PC-3 (cell line): ENCODE measurements at regions not wholly inside any gene's neighbourhood (a gene's known extent, or its start where the extent isn't known, plus 50 kb on each side); places are given as distances from the start of the nearest gene placed in this dataset.

ENCODE experiments used
- ATAC-seq: fragments of 200-7000 bp; cut with Tn5 transposase; 2 replicates; pipeline ENCODE4 v1.9.1; 2020; ENCODE audit warnings: mild to moderate bottlenecking, moderate library complexity
- BruUV-seq: library from RNA; stranded (reverse); fragments of 400-500 nt; replicated peaks from 2 replicates; lab custom pipeline; 2021; lab: Mats Ljungman, UMichigan
- CTCF ChIA-PET: fragments of 300-600 bp; sonication (Branson Sonifier 250); formaldehyde crosslinking; loops from one replicate; lab custom pipeline; 2022; ENCODE audit warnings: antibody characterized with exemption; lab: Charles Lee
- POLR2A ChIA-PET: fragments of 300-600 bp; sonication (Branson Sonifier 250); formaldehyde crosslinking; loops from one replicate; lab custom pipeline; 2022; ENCODE audit warnings: antibody characterized with exemption; ENCODE audit not compliant: unreplicated experiment; lab: Charles Lee
- DNase-seq: peaks from one replicate; pipeline ENCODE4 v3.0.0-alpha.2; 2015
- H2AFZ ChIP-seq: fragments of 300-600 bp; sonication (generic); 2 replicates; pipeline ENCODE4 v1.6.0; 2016; ENCODE audit warnings: antibody characterized with exemption, low read length
- H3F3A ChIP-seq: fragments of 300-600 bp; sonication (generic); one replicate; pipeline ENCODE4 v1.6.0; 2017; ENCODE audit warnings: antibody characterized with exemption, low read length, control low read depth, mild to moderate bottlenecking; ENCODE audit not compliant: unreplicated experiment
- H3K27ac ChIP-seq: fragments of 300-600 bp; sonication (generic); 2 replicates; pipeline ENCODE4 v1.5.1; 2016; ENCODE audit warnings: mild to moderate bottlenecking, low read length
- H3K27me3 ChIP-seq: fragments of 300-600 bp; sonication (generic); 2 replicates; pipeline ENCODE4 v1.6.1; 2016; ENCODE audit warnings: low read length, mixed read lengths
- H3K36me3 ChIP-seq: fragments of 300-600 bp; sonication (generic); 2 replicates; pipeline ENCODE4 v1.6.1; 2016; ENCODE audit warnings: low read depth, mixed run types, low read length, mixed read lengths
- H3K4me1 ChIP-seq: fragments of 300-600 bp; sonication (generic); 2 replicates; pipeline ENCODE4 v1.5.1; 2016; ENCODE audit warnings: low read length; ENCODE audit not compliant: insufficient read depth
- H3K4me2 ChIP-seq: fragments of 300-600 bp; sonication (generic); 2 replicates; pipeline ENCODE4 v1.6.0; 2016; ENCODE audit warnings: low read length
- H3K4me3 ChIP-seq: fragments of 300-600 bp; sonication (generic); 2 replicates; pipeline ENCODE4 v1.5.1; 2016; ENCODE audit warnings: mild to moderate bottlenecking, low read length, mixed read lengths
- H3K79me2 ChIP-seq: fragments of 300-600 bp; sonication (generic); 2 replicates; pipeline ENCODE4 v1.6.1; 2017; ENCODE audit warnings: low read length, mixed read lengths
- H3K9ac ChIP-seq: fragments of 300-600 bp; sonication (generic); 2 replicates; pipeline ENCODE4 v1.6.0; 2016; ENCODE audit warnings: mild to moderate bottlenecking, low read length
- H3K9me2 ChIP-seq: fragments of 300-600 bp; sonication (generic); replicated peaks from 2 replicates; pipeline ENCODE4 v1.6.1; 2016; ENCODE audit warnings: mixed run types, low read length, mixed read lengths
- H3K9me3 ChIP-seq: fragments of 300-600 bp; sonication (generic); 2 replicates; pipeline ENCODE4 v1.6.1; 2016; ENCODE audit warnings: low read length, mixed read lengths
- H4K20me1 ChIP-seq: fragments of 300-600 bp; sonication (generic); 2 replicates; pipeline ENCODE4 v1.6.1; 2016; ENCODE audit warnings: low read length, mixed read lengths
- EZH2 ChIP-seq: fragments of 300-600 bp; sonication (generic); IDR thresholded peaks from one replicate; pipeline ENCODE4 v1.6.1; 2017; ENCODE audit warnings: antibody characterized with exemption, mild to moderate bottlenecking, low read length; ENCODE audit not compliant: unreplicated experiment
- EZH2phosphoT487 ChIP-seq: fragments of 300-600 bp; sonication (generic); IDR thresholded peaks from 2 replicates; pipeline ENCODE4 v1.6.1; 2018; ENCODE audit warnings: mild to moderate bottlenecking, antibody characterized with exemption, low read length, borderline replicate concordance
- intact Hi-C: fragments of 100-400 bp; cut with micrococcal nuclease; formaldehyde crosslinking; loops from 2 replicates; pipeline ENCODE4 v1.9.0; 2023
- TF ChIP-seq, protein P1 (sequence below): fragments of 300-600 bp; sonication (generic); conservative IDR thresholded peaks from 2 replicates; pipeline ENCODE4 v1.5.1; 2017; ENCODE audit warnings: antibody characterized with exemption, low read depth, mild to moderate bottlenecking, low read length

- no peak overlapping the region for H3K9ac ChIP-seq
- ATAC-seq (no peak), DNase-seq (no peak)
- no peaks in the 10 kb centered on the region for H3K36me3 ChIP-seq
- H3K27me3 ChIP-seq = no peaks in the 10 kb centered on the region
- no peaks in the 10 kb centered on the region for H3K9me3 ChIP-seq
- H3K9me2 ChIP-seq = no peaks in the 10 kb centered on the region
- no peak overlapping the region for H3K4me2 ChIP-seq
- TF ChIP-seq, protein P1, sequence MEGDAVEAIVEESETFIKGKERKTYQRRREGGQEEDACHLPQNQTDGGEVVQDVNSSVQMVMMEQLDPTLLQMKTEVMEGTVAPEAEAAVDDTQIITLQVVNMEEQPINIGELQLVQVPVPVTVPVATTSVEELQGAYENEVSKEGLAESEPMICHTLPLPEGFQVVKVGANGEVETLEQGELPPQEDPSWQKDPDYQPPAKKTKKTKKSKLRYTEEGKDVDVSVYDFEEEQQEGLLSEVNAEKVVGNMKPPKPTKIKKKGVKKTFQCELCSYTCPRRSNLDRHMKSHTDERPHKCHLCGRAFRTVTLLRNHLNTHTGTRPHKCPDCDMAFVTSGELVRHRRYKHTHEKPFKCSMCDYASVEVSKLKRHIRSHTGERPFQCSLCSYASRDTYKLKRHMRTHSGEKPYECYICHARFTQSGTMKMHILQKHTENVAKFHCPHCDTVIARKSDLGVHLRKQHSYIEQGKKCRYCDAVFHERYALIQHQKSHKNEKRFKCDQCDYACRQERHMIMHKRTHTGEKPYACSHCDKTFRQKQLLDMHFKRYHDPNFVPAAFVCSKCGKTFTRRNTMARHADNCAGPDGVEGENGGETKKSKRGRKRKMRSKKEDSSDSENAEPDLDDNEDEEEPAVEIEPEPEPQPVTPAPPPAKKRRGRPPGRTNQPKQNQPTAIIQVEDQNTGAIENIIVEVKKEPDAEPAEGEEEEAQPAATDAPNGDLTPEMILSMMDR = no peak
- TF ChIP-seq EZH2 = no peak
- TF ChIP-seq EZH2phosphoT487 = no peak
- no peak overlapping the region for H3K4me3 ChIP-seq
- no TSS peak for BruUV-seq
- ChIA-PET POLR2A (no interaction called here), CTCF (no interaction called here)
- H3K79me2 ChIP-seq = no peaks in the 10 kb centered on the region
- intact Hi-C loops = no loop called here
- H4K20me1 ChIP-seq = no peaks in the 10 kb centered on the region
- no peaks in the 10 kb centered on the region for H3F3A ChIP-seq
- no peaks in the 10 kb centered on the region for H3K4me1 ChIP-seq
- no peak overlapping the region for H3K27ac ChIP-seq
- H2AFZ ChIP-seq = no peak overlapping the region
Observed at GRCh38 chr5:105380126-105380525, 1817.5 kb upstream of the NUDT12 start.

GRCh38 chr5:105371169-105371568 lies 1808.6 kb upstream of the NUDT12 start:
- Histone ChIP-seq H2AFZ (no peak overlapping the region), H3K9me2 (no peaks in the 10 kb centered on the region), H3K4me3 (no peak overlapping the region), H3K9me3 (no peaks in the 10 kb centered on the region), H3K4me2 (no peak overlapping the region), H3K79me2 (no peaks in the 10 kb centered on the region), H3K27me3 (no peaks in the 10 kb centered on the region), H3K27ac (no peak overlapping the region), H4K20me1 (no peaks in the 10 kb centered on the region), H3K4me1 (no peaks in the 10 kb centered on the region), H3K9ac (no peak overlapping the region), H3K36me3 (no peaks in the 10 kb centered on the region), H3F3A (no peaks in the 10 kb centered on the region)
- TF ChIP-seq EZH2phosphoT487 (no peak), EZH2 (no peak)
- TF ChIP-seq, protein P1 = no peak
- CTCF ChIA-PET = no interaction called here
- no peak for DNase-seq
- BruUV-seq = no TSS peak
- ATAC-seq = no peak
- intact Hi-C loops = no loop called here
- POLR2A ChIA-PET = no interaction called here

- no peaks in the 10 kb centered on the region for H3K4me1 ChIP-seq
- H3F3A ChIP-seq = no peaks in the 10 kb centered on the region
- H3K27ac ChIP-seq = no peak overlapping the region
- H2AFZ ChIP-seq = no peak overlapping the region
- ChIA-PET CTCF (no interaction called here), POLR2A (no interaction called here)
- no peak overlapping the region for H3K9ac ChIP-seq
- no peak overlapping the region for H3K4me2 ChIP-seq
- H3K4me3 ChIP-seq = no peak overlapping the region
- no peak for ATAC-seq
- no peak for DNase-seq
- no peaks in the 10 kb centered on the region for H3K27me3 ChIP-seq
- no peaks in the 10 kb centered on the region for H3K9me3 ChIP-seq
- H3K36me3 ChIP-seq = no peaks in the 10 kb centered on the region
- no TSS peak for BruUV-seq
- H3K79me2 ChIP-seq = no peaks in the 10 kb centered on the region
- H3K9me2 ChIP-seq = no peaks in the 10 kb centered on the region
- intact Hi-C loops = no loop called here
- TF ChIP-seq EZH2 = no peak
- TF ChIP-seq EZH2phosphoT487 = no peak
- TF ChIP-seq, protein P1 = no peak
- no peaks in the 10 kb centered on the region for H4K20me1 ChIP-seq
Observed at GRCh38 chr5:105350486-105351140, 1788.0 kb upstream of the NUDT12 start.
